ENCODE measurements at regions not wholly inside any gene's neighbourhood (a gene's known extent, or its start where the extent isn't known, plus 50 kb on each side); places are given as distances from the start of the nearest gene placed in this dataset.
A peak's percentile ranks its signal among the peaks of the same experiment; 100 is the strongest.

DNA sequence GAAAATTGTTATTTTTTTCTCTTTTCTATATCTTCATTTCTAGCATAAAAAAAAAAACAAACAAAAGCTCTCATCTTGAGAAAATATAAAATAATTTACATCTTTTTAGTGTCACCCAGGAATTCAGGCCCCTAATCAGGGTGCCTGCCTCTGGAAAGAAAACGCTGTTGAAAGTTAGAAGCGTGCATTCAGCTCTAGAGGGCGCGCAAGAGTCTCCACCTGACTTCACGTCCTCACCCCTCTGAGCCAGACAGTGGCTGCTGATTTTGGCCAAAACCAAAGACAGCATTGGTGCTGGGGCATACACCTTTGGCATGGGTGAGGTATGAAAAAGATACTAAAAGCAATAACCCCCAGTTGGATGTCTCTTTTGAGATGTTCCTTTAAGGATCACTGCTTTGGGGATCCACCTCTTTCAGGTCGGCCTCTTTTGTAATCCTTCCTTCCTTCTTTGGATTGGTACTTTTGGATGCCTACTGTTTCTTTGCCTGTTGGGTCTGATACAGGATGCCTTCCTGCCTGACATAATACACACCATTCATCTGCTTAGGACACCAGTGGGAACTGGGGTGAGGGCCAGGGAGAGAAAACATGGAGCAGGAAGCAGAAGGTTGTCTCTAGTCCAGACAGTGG is 77.6 kb upstream of the CHRM3 start:
- intact Hi-C loops (cut with DNase I, micrococcal nuclease), result no loop called here
- ATAC-seq, result peak; percentile 83
- TF ChIP-seq, protein P1, sequence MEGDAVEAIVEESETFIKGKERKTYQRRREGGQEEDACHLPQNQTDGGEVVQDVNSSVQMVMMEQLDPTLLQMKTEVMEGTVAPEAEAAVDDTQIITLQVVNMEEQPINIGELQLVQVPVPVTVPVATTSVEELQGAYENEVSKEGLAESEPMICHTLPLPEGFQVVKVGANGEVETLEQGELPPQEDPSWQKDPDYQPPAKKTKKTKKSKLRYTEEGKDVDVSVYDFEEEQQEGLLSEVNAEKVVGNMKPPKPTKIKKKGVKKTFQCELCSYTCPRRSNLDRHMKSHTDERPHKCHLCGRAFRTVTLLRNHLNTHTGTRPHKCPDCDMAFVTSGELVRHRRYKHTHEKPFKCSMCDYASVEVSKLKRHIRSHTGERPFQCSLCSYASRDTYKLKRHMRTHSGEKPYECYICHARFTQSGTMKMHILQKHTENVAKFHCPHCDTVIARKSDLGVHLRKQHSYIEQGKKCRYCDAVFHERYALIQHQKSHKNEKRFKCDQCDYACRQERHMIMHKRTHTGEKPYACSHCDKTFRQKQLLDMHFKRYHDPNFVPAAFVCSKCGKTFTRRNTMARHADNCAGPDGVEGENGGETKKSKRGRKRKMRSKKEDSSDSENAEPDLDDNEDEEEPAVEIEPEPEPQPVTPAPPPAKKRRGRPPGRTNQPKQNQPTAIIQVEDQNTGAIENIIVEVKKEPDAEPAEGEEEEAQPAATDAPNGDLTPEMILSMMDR (IDR thresholded peaks at IDR 0.05), result peak; percentile 40
- Histone ChIP-seq H3K36me3 (ENCODE audit: low read depth) (no peaks in the 10 kb centered on the region), H3K4me3 (no peak overlapping the region), H3K4me1 (ENCODE audit: low read depth) (no peaks in the 10 kb centered on the region), H3K9me3 (no peaks in the 10 kb centered on the region)
- peak in 2 of 3 donors; percentile 57 to 78 for DNase-seq

DNA sequence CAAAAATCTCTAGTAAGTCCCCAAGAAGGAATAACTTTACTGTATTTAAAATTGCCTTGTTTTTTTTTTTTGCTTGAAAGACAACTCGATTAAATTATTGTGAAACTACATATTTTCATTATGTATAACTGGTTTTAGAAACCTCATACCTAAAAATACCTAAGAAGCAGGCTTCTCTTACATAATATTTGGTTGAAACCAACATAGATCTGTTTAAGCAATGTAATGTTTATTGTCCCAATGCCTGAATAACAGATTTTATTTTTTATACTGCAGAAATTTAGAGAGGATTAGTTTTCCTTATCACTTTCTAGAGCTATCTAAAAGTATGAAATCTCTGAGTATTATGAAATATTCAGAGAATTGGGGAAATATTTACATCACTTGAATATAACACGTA is 78.5 kb upstream of the CHRM3 start:
- ATAC-seq (no peak), DNase-seq (no peak)
- intact Hi-C loops (cut with DNase I, micrococcal nuclease), result no loop called here
- Histone ChIP-seq H3K36me3 (ENCODE audit: low read depth) (no peaks in the 10 kb centered on the region), H3K4me3 (no peak overlapping the region), H3K4me1 (ENCODE audit: low read depth) (no peaks in the 10 kb centered on the region), H3K9me3 (no peaks in the 10 kb centered on the region)
- TF ChIP-seq, protein P1 (IDR thresholded peaks at IDR 0.05), result no peak

DNA sequence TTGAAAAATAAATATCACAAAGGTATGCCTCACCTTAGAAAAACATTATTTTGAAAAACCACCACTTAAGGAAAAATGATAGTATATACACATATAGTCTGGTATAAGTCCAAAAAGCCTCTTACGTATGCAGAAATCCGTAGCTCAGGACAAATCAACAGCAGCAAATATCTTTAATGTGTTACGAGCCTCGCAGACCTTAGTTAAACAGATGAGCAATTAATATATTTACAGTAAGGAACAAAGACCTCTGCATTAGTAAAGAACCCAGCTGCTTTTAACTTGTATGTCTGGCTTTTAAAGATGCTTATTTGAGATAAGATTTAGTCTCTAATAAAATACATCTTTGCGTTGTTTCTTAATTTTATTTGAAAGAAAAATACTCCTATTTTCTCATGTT is 79.9 kb upstream of the CHRM3 start:
- Histone ChIP-seq H3K36me3 (ENCODE audit: low read depth) (no peaks in the 10 kb centered on the region), H3K4me3 (no peak overlapping the region), H3K4me1 (ENCODE audit: low read depth) (peaks cover 3% of the 10 kb centered on the region), H3K9me3 (no peaks in the 10 kb centered on the region)
- intact Hi-C loops (cut with DNase I, micrococcal nuclease), result no loop called here
- no peak for DNase-seq
- TF ChIP-seq, protein P1 (IDR thresholded peaks at IDR 0.05), result no peak
- ATAC-seq, result no peak

DNA sequence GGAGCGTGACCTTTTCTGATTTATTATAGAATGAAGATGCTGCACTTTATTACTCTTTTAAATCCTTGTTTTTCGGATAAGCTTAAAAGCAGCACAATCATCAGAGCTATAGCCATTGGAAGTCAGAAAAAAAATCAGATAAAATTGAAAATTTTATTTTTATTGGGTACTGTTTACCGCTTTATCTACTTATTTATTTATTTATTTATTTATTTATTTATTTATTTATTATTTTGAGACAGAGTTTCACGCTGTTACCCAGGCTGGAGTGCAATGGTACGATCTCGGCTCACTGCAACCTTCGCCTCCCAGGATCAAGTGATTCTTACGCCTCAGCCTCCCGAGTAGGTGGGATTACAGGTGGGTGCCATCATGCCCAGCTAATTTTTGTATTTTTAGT is 83.1 kb upstream of the CHRM3 start:
- intact Hi-C loops (cut with DNase I, micrococcal nuclease), result no loop called here
- Histone ChIP-seq H3K4me3 (no peak overlapping the region), H3K9me3 (no peaks in the 10 kb centered on the region), H3K4me1 (ENCODE audit: low read depth) (peaks cover 4% of the 10 kb centered on the region), H3K36me3 (ENCODE audit: low read depth) (no peaks in the 10 kb centered on the region)
- DNase-seq, result no peak
- ATAC-seq, result no peak
- TF ChIP-seq, protein P1 (IDR thresholded peaks at IDR 0.05), result no peak

DNA sequence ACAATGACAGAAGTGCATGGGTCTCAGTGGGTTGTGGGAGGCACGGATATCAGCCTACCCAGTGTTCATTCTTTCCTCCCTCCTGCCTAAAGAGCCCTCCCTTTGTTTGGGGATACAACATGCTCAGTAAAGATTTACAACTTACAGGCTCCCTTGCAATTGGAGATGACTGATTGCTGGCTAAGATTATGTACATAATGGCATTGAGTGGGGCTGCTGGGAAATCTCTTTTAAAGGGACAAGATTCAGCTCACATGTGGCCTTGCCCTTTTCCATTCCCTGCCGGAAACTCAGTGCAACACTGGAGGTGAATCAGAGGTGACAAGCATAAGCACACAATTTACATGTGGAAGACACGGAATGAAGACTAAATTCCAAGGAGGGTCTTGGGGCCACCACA is 83.7 kb upstream of the CHRM3 start:
- Histone ChIP-seq H3K4me3 (no peak overlapping the region), H3K9me3 (no peaks in the 10 kb centered on the region), H3K4me1 (ENCODE audit: low read depth) (peaks cover 4% of the 10 kb centered on the region), H3K36me3 (ENCODE audit: low read depth) (no peaks in the 10 kb centered on the region)
- TF ChIP-seq, protein P1 (IDR thresholded peaks at IDR 0.05), result no peak
- ATAC-seq (peak; percentile 37), DNase-seq (no peak)
- intact Hi-C loops (cut with DNase I, micrococcal nuclease), result no loop called here

DNA sequence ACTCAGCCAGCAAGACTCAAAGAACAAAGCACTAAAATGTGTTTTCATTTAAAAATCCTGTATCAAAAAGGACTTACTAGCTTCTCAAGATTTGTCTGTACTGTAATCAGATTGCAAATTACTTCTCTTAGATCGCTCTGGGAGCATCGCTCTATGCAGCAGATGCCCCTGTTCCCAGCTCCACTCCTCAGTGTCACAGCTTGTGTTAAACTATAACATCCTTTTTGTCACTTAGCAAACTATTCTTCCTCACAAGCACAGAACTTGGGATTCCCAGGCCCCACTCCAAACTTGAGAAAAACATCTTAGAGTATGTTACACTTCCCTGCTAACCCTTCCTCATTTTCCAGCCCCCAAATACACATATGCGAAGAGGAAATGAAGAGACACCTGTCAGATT is 85.1 kb upstream of the CHRM3 start:
- Histone ChIP-seq H3K4me1 (ENCODE audit: low read depth) (peaks cover 4% of the 10 kb centered on the region), H3K4me3 (no peak overlapping the region), H3K9me3 (no peaks in the 10 kb centered on the region), H3K36me3 (ENCODE audit: low read depth) (no peaks in the 10 kb centered on the region)
- ATAC-seq (no peak), DNase-seq (no peak)
- intact Hi-C loops (cut with DNase I, micrococcal nuclease), result no loop called here
- TF ChIP-seq, protein P1 (IDR thresholded peaks at IDR 0.05), result no peak

All from mucosa of descending colon (tissue), 3 donors.